WTC11 (cell line): ENCODE measurements at regions not wholly inside any gene's neighbourhood (a gene's known extent, or its start where the extent isn't known, plus 50 kb on each side); places are given as distances from the start of the nearest gene placed in this dataset.
A peak's percentile ranks its signal among the peaks of the same experiment; 100 is the strongest.

Experiments used
- ATAC-seq: fragments of 200-7000 bp; cut with Tn5 transposase; 2 replicates; pipeline ENCODE4 v1.10.0; 2021; ENCODE audit warnings: mild to moderate bottlenecking, moderate library complexity
- CTCF ChIA-PET: fragments of 300-600 bp; sonication (Branson Sonifier 250); formaldehyde crosslinking; loops from one replicate; lab custom pipeline; 2021; ENCODE audit warnings: antibody characterized with exemption; lab: Charles Lee
- POLR2A ChIA-PET: fragments of 350-600 bp; sonication (Branson Sonifier 250); formaldehyde crosslinking; loops from one replicate; lab custom pipeline; 2021; ENCODE audit warnings: antibody characterized with exemption; lab: Charles Lee
- DNase-seq: peaks from one replicate; pipeline ENCODE4 v3.0.0; 2021; ENCODE audit warnings: low spot score
- H3K27ac Mint-ChIP-seq: 2 replicates; pipeline ENCODE4 v1.8.0; 2021; ENCODE audit warnings: mixed read lengths
- H3K27me3 Mint-ChIP-seq: 2 replicates; pipeline ENCODE4 v1.8.0; 2021; ENCODE audit warnings: low read depth, mild to moderate bottlenecking, moderate library complexity, mixed read lengths
- H3K36me3 Mint-ChIP-seq: 2 replicates; pipeline ENCODE4 v1.8.0; 2021; ENCODE audit warnings: mixed read lengths
- H3K4me1 Mint-ChIP-seq: 2 replicates; pipeline ENCODE4 v1.8.0; 2022; ENCODE audit warnings: mixed read lengths
- H3K4me3 Mint-ChIP-seq: 2 replicates; pipeline ENCODE4 v1.8.0; 2021; ENCODE audit warnings: mild to moderate bottlenecking, moderate library complexity, mixed read lengths
- H3K9me3 Mint-ChIP-seq: 2 replicates; pipeline ENCODE4 v1.8.0; 2021; ENCODE audit warnings: mixed read lengths
- AR ChIP-seq: fragments of 250-450 bp; sonication (Bioruptor Pico); IDR thresholded peaks from 2 replicates; pipeline ENCODE4 v1.9.0; 2021; ENCODE audit warnings: mild to moderate bottlenecking
- CTCF ChIP-seq: fragments of 200-600 bp; IDR thresholded peaks from 2 replicates; pipeline ENCODE4 v1.8.0; 2022; ENCODE audit warnings: antibody characterized with exemption
- FOXP4 ChIP-seq: sonication (generic); formaldehyde crosslinking; IDR thresholded peaks from 2 replicates; pipeline ENCODE4 v1.8.0; 2022; ENCODE audit warnings: mild to moderate bottlenecking, missing genetic modification reagents
- GRHL2 ChIP-seq: fragments of 250-450 bp; sonication (Bioruptor Pico); IDR thresholded peaks from 2 replicates; pipeline ENCODE4 v1.8.0; 2022; ENCODE audit warnings: mild to moderate bottlenecking, moderate library complexity; ENCODE audit not compliant: insufficient replicate concordance, severe bottlenecking
- KAT7 ChIP-seq: sonication (generic); formaldehyde crosslinking; IDR thresholded peaks from 2 replicates; pipeline ENCODE4 v1.8.1; 2023; ENCODE audit warnings: missing genetic modification reagents, mild to moderate bottlenecking, borderline replicate concordance
- NR3C1 ChIP-seq: sonication (generic); formaldehyde crosslinking; conservative IDR thresholded peaks from 2 replicates; pipeline ENCODE4 v1.8.1; 2023; ENCODE audit warnings: low read depth, mild to moderate bottlenecking, missing genetic modification reagents
- ZNF232 ChIP-seq: sonication (generic); formaldehyde crosslinking; IDR thresholded peaks from 2 replicates; pipeline ENCODE4 v1.8.0; 2022; ENCODE audit warnings: mild to moderate bottlenecking, missing genetic modification reagents
- ZNF396 ChIP-seq: fragments of 250-450 bp; sonication (Bioruptor Pico); IDR thresholded peaks from 2 replicates; pipeline ENCODE4 v1.8.0; 2021; ENCODE audit warnings: mild to moderate bottlenecking, moderate library complexity, borderline replicate concordance
- TF ChIP-seq, protein P1 (sequence below): sonication (generic); formaldehyde crosslinking; IDR thresholded peaks from 2 replicates; pipeline ENCODE4 v1.8.0; 2022; ENCODE audit warnings: mild to moderate bottlenecking, missing genetic modification reagents
- TF ChIP-seq, protein P2 (sequence below): sonication (generic); formaldehyde crosslinking; IDR thresholded peaks from 2 replicates; pipeline ENCODE4 v1.8.1; 2022; ENCODE audit warnings: low read depth, missing genetic modification reagents, borderline replicate concordance
- TF ChIP-seq, protein P3 (sequence below): sonication (generic); formaldehyde crosslinking; IDR thresholded peaks from 2 replicates; pipeline ENCODE4 v1.8.1; 2023; ENCODE audit warnings: mild to moderate bottlenecking, missing genetic modification reagents, borderline replicate concordance
- TF ChIP-seq, protein P4 (sequence below): sonication (generic); formaldehyde crosslinking; conservative IDR thresholded peaks from 2 replicates; pipeline ENCODE4 v1.8.1; 2023; ENCODE audit warnings: mild to moderate bottlenecking, low read depth, missing genetic modification reagents, moderate library complexity

- Mint-ChIP-seq H3K9me3 (peaks cover 21% of the 10 kb centered on the region), H3K4me3 (no peak overlapping the region), H3K4me1 (peaks cover 5% of the 10 kb centered on the region), H3K36me3 (no peaks in the 10 kb centered on the region), H3K27ac (no peak overlapping the region), H3K27me3 (no peaks in the 10 kb centered on the region; the same call in none of the 2 replicates)
- ChIA-PET POLR2A (no interaction called here), CTCF (interaction anchor here (0.8 to 1.6 kb wide), 14 partner anchors 8 to 429 kb away, joined by 3 to 8 read pairs (median 4); no protein-coding TSS in a partner anchor)
- TF ChIP-seq AR, result no peak
- TF ChIP-seq CTCF, result peak; percentile 62
- peak; percentile 95 for ATAC-seq
- peak; percentile 64 for DNase-seq
Observed at GRCh38 chr1:29655945-29656850, 419.9 kb downstream of the PTPRU start.

DNA sequence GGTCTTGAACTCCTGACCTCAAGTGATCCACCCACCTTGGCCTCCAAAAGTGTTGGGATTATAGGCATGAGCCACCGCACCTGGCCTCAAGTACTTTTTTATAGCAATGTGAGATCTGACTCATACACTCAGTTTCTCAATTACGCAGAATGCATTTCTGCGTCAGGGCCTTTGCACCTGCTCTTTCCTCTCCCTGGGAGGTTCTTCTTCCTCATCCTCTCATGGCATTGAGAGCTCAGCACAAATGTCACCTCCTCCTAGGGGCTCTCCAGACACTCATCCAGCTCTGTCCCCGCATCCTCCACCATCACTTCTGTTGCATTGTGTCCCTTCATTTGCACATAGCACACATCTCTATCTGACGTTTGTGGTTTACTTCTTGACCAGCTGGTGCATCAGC is 418.8 kb downstream of the PTPRU start:
- H3K4me3 Mint-ChIP-seq, result no peak overlapping the region
- no peak for ATAC-seq
- H3K27me3 Mint-ChIP-seq, result no peaks in the 10 kb centered on the region; the same call in none of the 2 replicates
- no peak for DNase-seq
- TF ChIP-seq, protein P1, sequence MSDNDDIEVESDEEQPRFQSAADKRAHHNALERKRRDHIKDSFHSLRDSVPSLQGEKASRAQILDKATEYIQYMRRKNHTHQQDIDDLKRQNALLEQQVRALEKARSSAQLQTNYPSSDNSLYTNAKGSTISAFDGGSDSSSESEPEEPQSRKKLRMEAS, result no peak
- TF ChIP-seq ZNF396 (CRISPR knock-in tag), result no peak
- H3K27ac Mint-ChIP-seq, result no peak overlapping the region
- CTCF ChIA-PET, result interaction anchor here (1.0 to 1.6 kb wide), 5 partner anchors 10 to 323 kb away, joined by 3 to 8 read pairs (median 5); no protein-coding TSS in a partner anchor
- POLR2A ChIA-PET, result no interaction called here
- peaks cover 11% of the 10 kb centered on the region for H3K9me3 Mint-ChIP-seq
- H3K4me1 Mint-ChIP-seq, result peaks cover 5% of the 10 kb centered on the region
- no peaks in the 10 kb centered on the region for H3K36me3 Mint-ChIP-seq

DNA sequence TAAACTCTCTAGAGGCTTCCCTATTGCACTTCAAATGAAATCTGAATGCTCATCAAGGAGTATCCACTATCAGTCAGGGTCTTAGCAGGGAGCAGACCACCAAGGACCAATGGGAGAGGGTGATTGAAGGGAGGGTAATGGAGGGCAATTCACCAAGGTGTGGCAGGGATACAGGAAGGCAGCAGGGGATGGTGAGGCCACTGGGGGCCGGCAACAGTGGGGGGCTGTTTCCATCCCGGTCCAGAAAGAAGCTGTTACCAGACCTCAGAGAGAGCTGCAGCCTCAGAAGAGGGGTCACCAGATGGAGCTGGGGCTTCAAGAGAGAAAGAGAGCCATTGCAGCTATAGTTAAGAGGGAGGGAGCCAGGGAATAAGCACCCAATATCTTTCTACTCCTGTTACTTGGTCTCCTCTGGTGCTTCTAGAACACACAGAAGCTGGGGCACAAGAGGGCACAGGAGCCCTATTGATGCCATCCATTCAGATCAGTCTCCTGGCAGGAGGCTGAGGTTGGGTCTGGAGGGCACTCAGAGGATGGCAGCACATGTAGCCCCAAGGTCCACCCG is 417.6 kb downstream of the PTPRU start:
- ATAC-seq (no peak), DNase-seq (no peak)
- Mint-ChIP-seq H3K27me3 (no peaks in the 10 kb centered on the region; the same call in 1 of the 2 replicates), H3K4me3 (no peak overlapping the region), H3K4me1 (peaks cover 5% of the 10 kb centered on the region), H3K9me3 (peaks cover 6% of the 10 kb centered on the region; the same call in 1 of the 2 replicates), H3K27ac (no peak overlapping the region), H3K36me3 (no peaks in the 10 kb centered on the region)
- CTCF ChIA-PET, result no interaction called here
- POLR2A ChIA-PET, result no interaction called here
- TF ChIP-seq, protein P2, sequence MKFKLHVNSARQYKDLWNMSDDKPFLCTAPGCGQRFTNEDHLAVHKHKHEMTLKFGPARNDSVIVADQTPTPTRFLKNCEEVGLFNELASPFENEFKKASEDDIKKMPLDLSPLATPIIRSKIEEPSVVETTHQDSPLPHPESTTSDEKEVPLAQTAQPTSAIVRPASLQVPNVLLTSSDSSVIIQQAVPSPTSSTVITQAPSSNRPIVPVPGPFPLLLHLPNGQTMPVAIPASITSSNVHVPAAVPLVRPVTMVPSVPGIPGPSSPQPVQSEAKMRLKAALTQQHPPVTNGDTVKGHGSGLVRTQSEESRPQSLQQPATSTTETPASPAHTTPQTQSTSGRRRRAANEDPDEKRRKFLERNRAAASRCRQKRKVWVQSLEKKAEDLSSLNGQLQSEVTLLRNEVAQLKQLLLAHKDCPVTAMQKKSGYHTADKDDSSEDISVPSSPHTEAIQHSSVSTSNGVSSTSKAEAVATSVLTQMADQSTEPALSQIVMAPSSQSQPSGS (CRISPR knock-in tag), result no peak
- TF ChIP-seq GRHL2 (CRISPR knock-in tag) (no peak), NR3C1 (no peak), ZNF232 (CRISPR knock-in tag) (no peak), KAT7 (no peak), FOXP4 (CRISPR knock-in tag) (no peak)
- TF ChIP-seq, protein P3, sequence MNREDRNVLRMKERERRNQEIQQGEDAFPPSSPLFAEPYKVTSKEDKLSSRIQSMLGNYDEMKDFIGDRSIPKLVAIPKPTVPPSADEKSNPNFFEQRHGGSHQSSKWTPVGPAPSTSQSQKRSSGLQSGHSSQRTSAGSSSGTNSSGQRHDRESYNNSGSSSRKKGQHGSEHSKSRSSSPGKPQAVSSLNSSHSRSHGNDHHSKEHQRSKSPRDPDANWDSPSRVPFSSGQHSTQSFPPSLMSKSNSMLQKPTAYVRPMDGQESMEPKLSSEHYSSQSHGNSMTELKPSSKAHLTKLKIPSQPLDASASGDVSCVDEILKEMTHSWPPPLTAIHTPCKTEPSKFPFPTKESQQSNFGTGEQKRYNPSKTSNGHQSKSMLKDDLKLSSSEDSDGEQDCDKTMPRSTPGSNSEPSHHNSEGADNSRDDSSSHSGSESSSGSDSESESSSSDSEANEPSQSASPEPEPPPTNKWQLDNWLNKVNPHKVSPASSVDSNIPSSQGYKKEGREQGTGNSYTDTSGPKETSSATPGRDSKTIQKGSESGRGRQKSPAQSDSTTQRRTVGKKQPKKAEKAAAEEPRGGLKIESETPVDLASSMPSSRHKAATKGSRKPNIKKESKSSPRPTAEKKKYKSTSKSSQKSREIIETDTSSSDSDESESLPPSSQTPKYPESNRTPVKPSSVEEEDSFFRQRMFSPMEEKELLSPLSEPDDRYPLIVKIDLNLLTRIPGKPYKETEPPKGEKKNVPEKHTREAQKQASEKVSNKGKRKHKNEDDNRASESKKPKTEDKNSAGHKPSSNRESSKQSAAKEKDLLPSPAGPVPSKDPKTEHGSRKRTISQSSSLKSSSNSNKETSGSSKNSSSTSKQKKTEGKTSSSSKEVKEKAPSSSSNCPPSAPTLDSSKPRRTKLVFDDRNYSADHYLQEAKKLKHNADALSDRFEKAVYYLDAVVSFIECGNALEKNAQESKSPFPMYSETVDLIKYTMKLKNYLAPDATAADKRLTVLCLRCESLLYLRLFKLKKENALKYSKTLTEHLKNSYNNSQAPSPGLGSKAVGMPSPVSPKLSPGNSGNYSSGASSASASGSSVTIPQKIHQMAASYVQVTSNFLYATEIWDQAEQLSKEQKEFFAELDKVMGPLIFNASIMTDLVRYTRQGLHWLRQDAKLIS (CRISPR knock-in tag), result no peak
- TF ChIP-seq, protein P4, sequence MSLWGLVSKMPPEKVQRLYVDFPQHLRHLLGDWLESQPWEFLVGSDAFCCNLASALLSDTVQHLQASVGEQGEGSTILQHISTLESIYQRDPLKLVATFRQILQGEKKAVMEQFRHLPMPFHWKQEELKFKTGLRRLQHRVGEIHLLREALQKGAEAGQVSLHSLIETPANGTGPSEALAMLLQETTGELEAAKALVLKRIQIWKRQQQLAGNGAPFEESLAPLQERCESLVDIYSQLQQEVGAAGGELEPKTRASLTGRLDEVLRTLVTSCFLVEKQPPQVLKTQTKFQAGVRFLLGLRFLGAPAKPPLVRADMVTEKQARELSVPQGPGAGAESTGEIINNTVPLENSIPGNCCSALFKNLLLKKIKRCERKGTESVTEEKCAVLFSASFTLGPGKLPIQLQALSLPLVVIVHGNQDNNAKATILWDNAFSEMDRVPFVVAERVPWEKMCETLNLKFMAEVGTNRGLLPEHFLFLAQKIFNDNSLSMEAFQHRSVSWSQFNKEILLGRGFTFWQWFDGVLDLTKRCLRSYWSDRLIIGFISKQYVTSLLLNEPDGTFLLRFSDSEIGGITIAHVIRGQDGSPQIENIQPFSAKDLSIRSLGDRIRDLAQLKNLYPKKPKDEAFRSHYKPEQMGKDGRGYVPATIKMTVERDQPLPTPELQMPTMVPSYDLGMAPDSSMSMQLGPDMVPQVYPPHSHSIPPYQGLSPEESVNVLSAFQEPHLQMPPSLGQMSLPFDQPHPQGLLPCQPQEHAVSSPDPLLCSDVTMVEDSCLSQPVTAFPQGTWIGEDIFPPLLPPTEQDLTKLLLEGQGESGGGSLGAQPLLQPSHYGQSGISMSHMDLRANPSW (CRISPR knock-in tag), result no peak
